Right forelimb (tissue), 1 donor: ENCODE measurements at regions not wholly inside any gene's neighbourhood (a gene's known extent, or its start where the extent isn't known, plus 50 kb on each side); places are given as distances from the start of the nearest gene placed in this dataset.

Experiments
- DNase-seq: peaks from one replicate; pipeline ENCODE4 v3.0.0-alpha.2; 2018

DNA sequence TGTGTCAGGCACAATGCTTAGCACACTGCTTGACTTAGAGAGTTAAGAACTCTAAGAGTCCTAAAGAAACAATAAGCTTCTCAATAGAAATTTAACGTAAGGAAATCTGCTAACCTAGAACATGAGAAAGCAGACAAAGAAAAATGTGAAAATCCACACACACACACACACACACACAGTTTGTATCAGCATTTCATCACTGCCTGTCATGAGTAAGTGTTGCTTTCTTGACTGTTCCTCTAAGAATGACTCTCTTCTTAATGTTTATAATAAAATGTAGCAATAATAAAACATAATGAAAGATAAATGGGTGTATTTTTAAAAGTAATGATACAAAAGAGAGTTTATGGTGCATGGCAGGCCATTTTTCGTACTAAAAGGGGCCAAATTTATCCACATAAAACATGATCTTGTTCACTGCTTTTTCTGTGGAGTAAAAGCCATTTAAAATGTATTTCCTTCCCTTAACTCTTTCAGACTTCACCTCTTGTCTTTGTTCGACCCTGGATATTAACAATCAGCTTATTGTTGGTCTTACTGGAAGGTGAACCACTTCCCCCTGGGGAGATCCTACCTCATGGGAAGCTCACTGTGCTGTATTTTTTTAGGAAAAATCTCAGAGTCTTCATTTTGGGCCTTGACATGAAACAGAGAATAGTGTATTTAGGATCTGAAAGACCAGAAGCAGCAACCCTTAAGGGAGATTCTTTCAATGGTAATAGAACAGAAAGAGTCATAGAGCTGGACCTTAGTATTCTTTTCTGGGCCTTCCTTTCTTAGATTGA lies 107.3 kb upstream of the ANKRD55 start:
- no peak for DNase-seq

- no peak for DNase-seq
These were observed 106.6 kb upstream of the ANKRD55 start for GRCh38 chr5:56339732-56340131.

GRCh38 chr5:56337715-56338319 lies 104.7 kb upstream of the ANKRD55 start:
- DNase-seq = no peak

DNA sequence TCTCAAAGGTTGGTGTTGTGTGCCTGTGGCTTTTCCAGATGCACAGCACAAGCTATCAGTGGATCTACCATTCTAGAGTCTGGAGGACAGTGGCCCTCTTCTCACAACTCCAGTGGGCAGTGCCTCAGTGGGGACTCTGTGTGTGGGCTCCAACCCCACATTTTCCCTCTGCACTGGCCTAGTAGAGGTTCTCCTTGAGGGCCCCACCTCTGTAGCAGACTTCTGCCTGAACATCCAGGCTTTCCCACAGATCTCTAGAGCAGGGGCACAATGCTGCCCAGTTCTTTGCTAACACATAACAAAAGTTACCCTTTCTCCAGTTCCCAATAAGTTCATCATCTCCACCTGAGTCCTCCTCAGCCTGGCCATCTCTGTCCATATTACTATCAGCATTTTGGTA lies 102.1 kb upstream of the ANKRD55 start:
- DNase-seq = no peak

DNA sequence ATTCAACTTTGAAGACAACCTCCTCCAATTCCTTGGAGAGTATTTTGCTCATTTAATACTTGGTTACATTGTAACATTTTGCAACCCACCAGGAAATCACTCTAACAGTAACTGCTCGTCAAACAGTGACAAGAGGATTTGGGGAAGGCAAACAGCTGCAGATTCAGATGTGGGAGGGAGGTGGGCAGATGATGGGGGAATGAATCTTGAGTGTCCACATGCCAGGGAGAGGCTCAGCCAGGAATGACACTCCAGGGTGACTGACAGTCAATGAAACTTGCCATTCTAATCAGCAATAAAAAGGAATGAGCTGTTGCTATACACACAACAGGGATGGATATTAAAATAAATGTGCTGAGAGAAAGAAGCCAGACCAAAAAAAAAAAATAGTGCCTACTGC lies 97.7 kb upstream of the ANKRD55 start:
- DNase-seq = no peak

DNA sequence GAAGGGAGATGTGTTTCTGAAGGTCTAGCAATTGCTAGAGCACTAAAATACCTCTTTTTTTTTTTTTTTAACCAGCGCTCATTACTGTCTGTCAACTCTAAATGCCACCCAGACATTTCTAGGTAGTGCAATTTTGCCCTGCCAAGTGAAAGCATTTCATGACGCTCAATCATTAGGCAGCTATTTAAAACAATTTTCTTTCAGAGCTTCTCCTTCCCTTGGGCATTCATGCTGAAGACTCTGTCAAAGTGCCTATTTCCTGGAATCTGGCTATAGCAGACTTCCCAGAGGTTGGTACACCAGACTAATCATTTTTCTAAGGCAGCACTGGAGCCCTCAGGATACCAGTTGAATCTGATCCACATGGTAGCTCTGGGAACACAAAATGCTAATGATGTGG lies 97.0 kb upstream of the ANKRD55 start:
- DNase-seq = no peak

GRCh38 chr5:56329652-56330051 lies 96.5 kb upstream of the ANKRD55 start:
- DNase-seq = no peak

DNA sequence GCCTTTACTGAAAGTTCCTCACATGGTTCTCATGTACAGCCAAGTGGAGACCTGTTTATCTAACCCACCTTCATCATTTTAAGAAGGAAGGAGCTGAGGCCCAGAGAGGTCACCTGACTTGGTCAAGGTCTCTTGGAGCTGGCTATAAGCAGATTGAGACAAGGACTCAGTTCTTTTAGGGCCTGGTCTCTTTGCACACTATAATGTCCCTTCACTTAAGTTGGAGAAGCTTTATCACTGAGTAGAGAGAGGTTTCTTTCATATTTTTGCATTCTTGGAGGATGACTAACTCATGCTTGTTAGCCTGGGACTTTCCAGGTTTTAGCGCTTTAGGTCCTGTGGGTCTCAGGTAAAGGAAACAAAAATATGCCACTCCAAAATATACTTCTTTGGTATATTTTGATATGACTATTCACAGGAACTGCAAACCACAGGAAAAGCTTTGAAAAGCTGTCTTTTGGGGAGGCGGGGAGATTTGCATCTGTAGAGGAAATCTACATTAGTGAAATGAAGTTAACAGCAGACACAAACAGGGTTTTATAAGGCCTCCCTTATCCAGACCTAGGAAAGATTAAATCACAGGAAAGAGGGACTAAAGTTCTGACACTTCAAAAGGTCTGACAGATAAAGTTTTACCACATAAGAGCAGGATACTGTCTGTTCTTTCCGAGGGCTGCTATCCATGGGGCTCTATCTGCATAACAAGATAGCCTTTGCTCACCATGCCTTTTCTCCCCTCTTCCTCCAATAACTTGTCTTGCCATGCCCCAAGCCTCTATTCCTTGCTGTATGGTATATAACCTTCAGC lies 95.8 kb upstream of the ANKRD55 start:
- DNase-seq = no peak

DNA sequence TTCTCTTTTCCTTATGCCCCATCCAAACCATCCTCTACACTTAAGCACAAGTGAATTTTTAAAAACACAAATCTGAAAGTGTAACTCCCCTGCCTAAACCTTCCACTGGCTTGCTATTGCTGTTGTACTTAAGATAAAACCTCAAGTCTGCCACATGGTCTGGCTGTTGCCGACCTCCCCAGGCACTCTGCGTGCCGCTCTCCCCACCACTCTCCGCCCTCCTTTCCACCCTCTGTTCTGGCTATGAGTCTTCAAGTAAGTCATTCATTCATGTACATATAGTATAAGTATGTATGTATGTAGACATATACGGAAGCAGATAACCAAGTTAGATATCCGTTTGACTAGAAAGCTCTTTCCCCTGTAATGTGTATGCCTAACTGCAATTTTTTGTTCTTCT lies 94.7 kb upstream of the ANKRD55 start:
- DNase-seq = no peak

- DNase-seq = no peak
These were observed 93.6 kb upstream of the ANKRD55 start for GRCh38 chr5:56326770-56327169.

- no peak for DNase-seq
These were observed 93.0 kb upstream of the ANKRD55 start for GRCh38 chr5:56326116-56326515.

DNA sequence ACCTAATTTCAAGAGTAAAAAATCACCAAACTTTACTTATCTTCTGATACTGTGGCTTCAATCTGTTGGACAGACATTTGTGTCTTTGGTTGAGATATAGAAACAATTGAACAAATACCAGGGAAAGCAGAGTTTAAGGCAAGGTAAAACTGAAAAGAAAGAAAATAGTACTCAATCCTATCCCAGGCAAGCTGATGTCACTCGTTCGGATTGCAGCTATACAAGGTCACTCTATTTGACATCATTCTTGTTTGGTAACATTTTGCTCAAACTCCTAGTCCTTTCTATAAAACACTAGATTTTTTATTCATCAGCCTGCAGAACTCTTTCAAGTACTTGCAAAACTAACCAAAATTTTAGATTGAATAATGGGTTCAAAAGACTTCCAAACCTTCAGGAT lies 91.9 kb upstream of the ANKRD55 start:
- no peak for DNase-seq

DNA sequence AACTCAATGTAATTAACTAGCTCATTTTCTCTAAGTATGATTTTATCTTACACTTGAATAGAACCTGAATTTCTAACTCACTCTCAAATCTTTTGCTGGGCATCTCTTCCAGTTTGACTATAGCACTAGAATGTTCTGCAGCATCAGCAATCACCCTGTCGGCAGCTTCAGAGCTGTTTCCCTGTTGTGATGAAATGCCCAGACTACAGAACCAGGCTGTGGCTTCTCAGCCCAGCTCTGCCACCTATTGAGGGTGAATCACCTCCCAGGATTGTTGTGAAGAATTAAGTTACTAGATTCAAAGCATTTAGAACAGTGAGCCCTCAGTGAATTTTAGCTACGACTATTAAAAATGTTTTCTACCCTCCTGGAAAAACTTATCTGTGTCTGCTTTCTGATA lies 90.4 kb upstream of the ANKRD55 start:
- no peak for DNase-seq

DNA sequence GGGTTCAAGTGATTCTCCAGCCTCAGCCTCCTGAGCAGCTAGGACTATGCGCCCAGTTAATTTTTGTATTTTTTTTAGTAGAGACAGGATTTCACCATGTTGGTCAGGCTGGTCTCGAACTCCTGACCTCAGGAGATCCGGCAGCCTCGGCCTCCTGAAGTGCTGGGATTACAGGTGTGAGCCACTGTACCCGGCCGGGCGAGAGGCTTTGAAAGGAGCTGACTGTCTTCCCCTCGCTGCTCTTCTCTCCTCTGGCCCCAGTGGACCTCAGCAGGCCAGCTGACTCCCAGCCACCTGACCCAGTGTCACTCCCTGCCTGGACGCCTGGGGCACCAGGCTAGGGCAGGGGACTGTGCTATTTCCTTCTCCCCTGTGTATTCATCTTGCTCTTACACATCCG lies 89.5 kb upstream of the ANKRD55 start:
- DNase-seq = no peak

- no peak for DNase-seq
These were observed 88.2 kb upstream of the ANKRD55 start for GRCh38 chr5:56321236-56321881.

DNA sequence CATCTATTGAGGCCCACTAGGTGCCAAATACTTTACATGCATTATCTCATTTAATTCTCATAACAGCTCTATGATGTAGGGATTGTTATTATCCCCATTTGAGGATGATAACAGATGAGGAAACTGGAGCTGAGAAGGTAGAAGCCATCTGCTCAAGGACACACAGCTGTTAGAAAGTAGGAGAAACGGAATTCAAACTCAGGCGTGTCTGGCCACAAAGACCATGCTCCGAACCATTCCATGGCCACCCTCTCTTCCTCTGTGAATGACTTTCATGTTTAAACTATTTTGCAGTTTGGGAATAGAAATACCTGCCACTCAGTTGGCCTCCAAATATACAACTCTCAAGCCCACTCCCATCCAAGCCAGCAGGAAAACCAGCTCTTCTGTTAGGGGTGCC lies 87.6 kb upstream of the ANKRD55 start:
- no peak for DNase-seq

- DNase-seq = peak; percentile 63
These were observed 86.5 kb upstream of the ANKRD55 start for GRCh38 chr5:56319526-56320181.

DNA sequence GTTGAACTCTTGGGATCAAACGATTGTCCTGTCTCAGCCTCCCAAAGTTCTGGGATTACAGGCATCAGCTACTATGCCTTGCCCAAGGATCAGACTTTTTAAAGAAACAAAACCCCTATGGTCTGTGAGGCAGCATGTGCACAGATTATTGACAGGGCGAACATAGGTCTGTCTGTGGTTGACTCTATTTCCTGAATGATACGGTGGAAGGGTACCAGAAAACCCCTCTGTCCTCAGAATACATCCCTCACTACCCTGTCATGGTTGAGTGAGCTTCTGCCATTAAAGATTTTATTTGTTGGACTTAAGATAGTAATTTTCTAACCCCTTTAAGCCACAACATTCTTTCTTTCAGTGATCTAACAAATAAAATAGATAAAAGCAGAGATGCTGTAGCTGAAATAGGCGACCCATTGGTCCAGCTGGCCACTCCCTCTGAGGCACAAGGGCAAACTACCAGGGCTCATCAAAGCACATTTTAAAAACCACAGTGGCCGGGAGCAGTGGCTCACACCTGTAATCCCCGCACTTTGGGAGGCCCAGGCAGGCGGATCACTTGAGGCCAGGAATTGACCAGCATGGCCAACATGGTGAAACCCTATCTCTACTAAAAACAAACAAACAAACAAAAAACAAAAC lies 84.9 kb upstream of the ANKRD55 start:
- no peak for DNase-seq

DNA sequence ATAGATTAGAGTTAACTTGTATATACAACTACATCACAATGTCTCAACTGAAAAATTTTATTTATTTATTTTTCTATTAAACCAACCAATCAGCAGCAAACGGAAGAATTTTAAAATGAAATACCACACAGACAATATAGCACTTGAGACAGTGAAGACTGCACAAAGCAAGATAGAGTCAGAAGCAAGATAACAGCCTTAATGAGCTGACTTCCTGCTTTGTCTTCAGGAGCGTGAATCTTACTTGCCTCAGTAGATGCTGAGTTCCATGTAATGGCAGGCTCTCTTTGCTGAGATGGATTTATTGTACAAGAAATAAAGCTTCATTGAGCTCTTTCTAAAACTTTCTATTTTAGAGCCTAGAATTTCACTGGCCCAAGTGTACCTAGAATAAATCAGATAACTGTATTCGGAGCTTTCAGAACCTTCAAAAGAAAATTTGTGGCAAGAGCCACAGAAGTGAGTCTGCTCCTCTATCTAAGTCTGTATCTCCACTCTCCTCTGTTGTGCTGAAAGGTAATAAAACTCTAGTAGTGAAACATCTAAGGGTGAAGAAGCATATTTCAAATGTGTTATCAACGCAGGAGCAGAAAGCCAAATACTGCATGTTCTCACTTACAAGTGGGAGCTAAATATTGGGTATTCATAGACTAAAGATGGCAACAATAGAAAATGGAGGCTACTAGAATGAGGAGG lies 83.3 kb upstream of the ANKRD55 start:
- no peak for DNase-seq

GRCh38 chr5:56314529-56314928 lies 81.4 kb upstream of the ANKRD55 start:
- no peak for DNase-seq

DNA sequence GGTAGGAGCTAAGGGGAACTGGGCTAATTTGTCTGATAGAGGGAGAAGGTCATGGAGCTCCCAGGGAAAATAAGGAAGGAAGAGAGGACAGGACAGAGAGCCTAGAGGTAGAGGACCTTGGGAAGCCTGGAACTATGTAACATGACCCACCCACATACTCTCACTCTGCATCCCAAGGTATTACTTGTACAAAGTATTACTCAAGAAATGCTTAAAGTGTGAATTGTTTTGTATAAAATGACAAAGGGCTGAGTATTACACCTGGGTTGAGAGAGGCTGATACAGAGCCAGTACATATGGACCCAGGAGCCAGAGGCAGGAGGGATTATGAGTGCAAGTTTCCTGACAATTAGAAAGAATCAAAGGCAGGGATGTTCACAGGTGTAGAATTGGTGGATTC lies 80.5 kb upstream of the ANKRD55 start:
- no peak for DNase-seq
